ENCODE measurements at regions not wholly inside any gene's neighbourhood (a gene's known extent, or its start where the extent isn't known, plus 50 kb on each side); places are given as distances from the start of the nearest gene placed in this dataset.

DNA sequence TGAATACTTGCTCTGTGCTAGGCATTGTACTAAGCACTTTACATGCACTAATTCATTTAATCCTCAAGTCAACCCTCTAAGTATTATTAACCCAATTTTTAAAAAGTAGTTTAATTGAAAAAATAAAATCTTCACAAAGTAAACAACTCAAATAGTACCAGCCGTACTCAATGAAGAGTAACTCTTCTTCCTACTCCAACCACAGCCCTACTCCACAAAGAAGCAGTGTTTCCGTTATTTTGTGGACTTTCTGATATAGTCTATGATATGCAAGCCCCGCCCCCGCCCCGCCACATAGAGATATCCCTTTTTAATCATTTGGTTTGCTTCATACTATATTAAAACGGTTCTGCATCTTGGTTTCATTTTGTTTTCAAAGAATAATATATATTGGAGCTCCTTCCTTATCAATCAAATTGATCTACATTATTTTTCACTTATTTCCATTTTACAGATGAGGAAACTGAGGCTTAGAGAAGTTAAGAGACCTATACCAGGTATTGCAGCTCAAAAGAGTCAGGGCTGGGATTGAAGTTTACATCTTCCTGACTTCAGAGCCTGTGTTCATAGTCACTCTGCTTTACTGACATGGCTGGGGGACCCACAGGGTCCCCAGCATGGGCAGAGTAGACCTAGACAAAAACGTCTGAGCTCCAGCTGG is 78.6 kb downstream of the PCDH1 start:
- Histone ChIP-seq H3K4me1 (ENCODE audit: control insufficient read depth in 1 of 2, insufficient read depth in 2 of 2, low read length in 2 of 2) (no peaks in the 10 kb centered on the region), H3K9ac (ENCODE audit: low read length) (no peak overlapping the region), H3K4me3 (replicated peaks in 1 of 2; ENCODE audit: low read depth in 1 of 2, low read length in 2 of 2) (no peak overlapping the region), H3K4me2 (ENCODE audit: low read length) (no peak overlapping the region), H3K36me3 (ENCODE audit: control insufficient read depth in 1 of 2, insufficient read depth in 2 of 2, low read length in 2 of 2) (no peaks in the 10 kb centered on the region), H3K27me3 (ENCODE audit: insufficient read depth, low read length) (peaks cover 11% of the 10 kb centered on the region), H3K79me2 (ENCODE audit: insufficient read depth, low read length) (no peaks in the 10 kb centered on the region), H2AFZ (ENCODE audit: low read depth, low read length, poor library complexity, severe bottlenecking) (no peak overlapping the region), H4K20me1 (ENCODE audit: insufficient read depth) (no peaks in the 10 kb centered on the region), H3K27ac (ENCODE audit: low read depth, low read length) (no peak overlapping the region), H3K9me3 (ENCODE audit: control insufficient read depth in 1 of 2, insufficient read depth in 1 of 2, low read depth in 1 of 2, low read length in 2 of 2) (no peaks in the 10 kb centered on the region), H3K9me2 (ENCODE audit: insufficient read depth) (no peaks in the 10 kb centered on the region)
- ChIA-PET CTCF (no interaction called here), RAD21 (ENCODE audit: low non-redundant PET in 1 of 2, low total read pairs in 2 of 2, uncharacterized antibody in 2 of 2, unreplicated experiment in 2 of 2) (no interaction called here), POLR2A (no interaction called here)
- TF ChIP-seq JUND (IDR thresholded peaks at IDR 0.05), result no peak
- no peak for TF ChIP-seq ZFX (IDR thresholded peaks at IDR 0.05)
- no peak for TF ChIP-seq ZBTB33 (IDR thresholded peaks at IDR 0.05; ENCODE audit: extremely low read depth, insufficient replicate concordance, low read length)
- TF ChIP-seq MAX (IDR thresholded peaks at IDR 0.05), result no peak
- no peak for TF ChIP-seq ELF1 (IDR thresholded peaks at IDR 0.05; ENCODE audit: borderline replicate concordance, low read depth)
- no peak for TF ChIP-seq YY1 (IDR thresholded peaks at IDR 0.05; ENCODE audit: extremely low read depth, insufficient replicate concordance, low read depth, low read length)
- no peak for TF ChIP-seq POLR2A (IDR thresholded peaks at IDR 0.05; ENCODE audit: borderline replicate concordance, extremely low read depth, insufficient read depth, insufficient read length)
- TF ChIP-seq FOSL1 (IDR thresholded peaks at IDR 0.05; ENCODE audit: low read depth), result no peak
- no peak for TF ChIP-seq ZNF274 (IDR thresholded peaks at IDR 0.05; ENCODE audit: low read depth, low read length)
- TF ChIP-seq, protein P1, sequence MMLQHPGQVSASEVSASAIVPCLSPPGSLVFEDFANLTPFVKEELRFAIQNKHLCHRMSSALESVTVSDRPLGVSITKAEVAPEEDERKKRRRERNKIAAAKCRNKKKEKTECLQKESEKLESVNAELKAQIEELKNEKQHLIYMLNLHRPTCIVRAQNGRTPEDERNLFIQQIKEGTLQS (IDR thresholded peaks at IDR 0.05), result no peak
- TF ChIP-seq, protein P2, sequence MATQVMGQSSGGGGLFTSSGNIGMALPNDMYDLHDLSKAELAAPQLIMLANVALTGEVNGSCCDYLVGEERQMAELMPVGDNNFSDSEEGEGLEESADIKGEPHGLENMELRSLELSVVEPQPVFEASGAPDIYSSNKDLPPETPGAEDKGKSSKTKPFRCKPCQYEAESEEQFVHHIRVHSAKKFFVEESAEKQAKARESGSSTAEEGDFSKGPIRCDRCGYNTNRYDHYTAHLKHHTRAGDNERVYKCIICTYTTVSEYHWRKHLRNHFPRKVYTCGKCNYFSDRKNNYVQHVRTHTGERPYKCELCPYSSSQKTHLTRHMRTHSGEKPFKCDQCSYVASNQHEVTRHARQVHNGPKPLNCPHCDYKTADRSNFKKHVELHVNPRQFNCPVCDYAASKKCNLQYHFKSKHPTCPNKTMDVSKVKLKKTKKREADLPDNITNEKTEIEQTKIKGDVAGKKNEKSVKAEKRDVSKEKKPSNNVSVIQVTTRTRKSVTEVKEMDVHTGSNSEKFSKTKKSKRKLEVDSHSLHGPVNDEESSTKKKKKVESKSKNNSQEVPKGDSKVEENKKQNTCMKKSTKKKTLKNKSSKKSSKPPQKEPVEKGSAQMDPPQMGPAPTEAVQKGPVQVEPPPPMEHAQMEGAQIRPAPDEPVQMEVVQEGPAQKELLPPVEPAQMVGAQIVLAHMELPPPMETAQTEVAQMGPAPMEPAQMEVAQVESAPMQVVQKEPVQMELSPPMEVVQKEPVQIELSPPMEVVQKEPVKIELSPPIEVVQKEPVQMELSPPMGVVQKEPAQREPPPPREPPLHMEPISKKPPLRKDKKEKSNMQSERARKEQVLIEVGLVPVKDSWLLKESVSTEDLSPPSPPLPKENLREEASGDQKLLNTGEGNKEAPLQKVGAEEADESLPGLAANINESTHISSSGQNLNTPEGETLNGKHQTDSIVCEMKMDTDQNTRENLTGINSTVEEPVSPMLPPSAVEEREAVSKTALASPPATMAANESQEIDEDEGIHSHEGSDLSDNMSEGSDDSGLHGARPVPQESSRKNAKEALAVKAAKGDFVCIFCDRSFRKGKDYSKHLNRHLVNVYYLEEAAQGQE (IDR thresholded peaks at IDR 0.05; ENCODE audit: low read depth), result no peak
- ATAC-seq, result no peak
- DNase-seq (ENCODE audit: low read depth, low spot score), result no peak
- intact Hi-C loops (cut with micrococcal nuclease), result no loop called here
- BruUV-seq (replicated peaks), result no TSS peak

Data from HCT116 (cell line).